CD14-positive monocyte (primary cell): ENCODE measurements at regions not wholly inside any gene's neighbourhood (a gene's known extent, or its start where the extent isn't known, plus 50 kb on each side); places are given as distances from the start of the nearest gene placed in this dataset.

Experiments
- DNase-seq, 3 donors: peaks; one replicate each; pipeline ENCODE4 v3.0.0-alpha.2; 2011 to 2022
- H2AFZ ChIP-seq: 2 replicates; pipeline ENCODE4 v1.6.0; 2012; ENCODE audit warnings: mild to moderate bottlenecking, low read depth, low read length, inconsistent platforms; ENCODE audit not compliant: insufficient read depth, poor library complexity, severe bottlenecking
- H3K27ac ChIP-seq, 2 donors: 1 replicate in 1 of 2; 2 replicates in 1 of 2; pipeline ENCODE4 v1.5.1; 2012 to 2013; ENCODE audit warnings: low read length in 2 of 2, control low read depth in 1 of 2, inconsistent platforms in 1 of 2, low read depth in 1 of 2, mild to moderate bottlenecking in 1 of 2
- H3K27me3 ChIP-seq, 2 donors: one replicate each; pipeline versions ENCODE4 v1.6.0 to v1.6.1; 2011 to 2013; ENCODE audit warnings: low read length in 2 of 2; ENCODE audit not compliant: control insufficient read depth in 2 of 2, insufficient read depth in 2 of 2
- H3K36me3 ChIP-seq, 2 donors: replicated peaks in 1 of 2; 1 replicate in 1 of 2; 2 replicates in 1 of 2; pipeline versions ENCODE4 v1.5.1 to v1.6.1; 2012 to 2013; ENCODE audit warnings: low read length in 2 of 2, control low read depth in 1 of 2, inconsistent platforms in 1 of 2, mild to moderate bottlenecking in 1 of 2; ENCODE audit not compliant: insufficient read depth in 2 of 2, control insufficient read depth in 1 of 2
- H3K4me1 ChIP-seq, 2 donors: 1 replicate in 1 of 2; 2 replicates in 1 of 2; pipeline versions ENCODE4 v1.5.1 to v1.6.1; 2012 to 2013; ENCODE audit warnings: low read length in 2 of 2, control low read depth in 1 of 2, inconsistent platforms in 1 of 2, mild to moderate bottlenecking in 1 of 2, moderate library complexity in 1 of 2; ENCODE audit not compliant: insufficient read depth in 2 of 2, control insufficient read depth in 1 of 2
- H3K4me2 ChIP-seq: replicated peaks from 2 replicates; pipeline ENCODE3; 2012; ENCODE audit warnings: low read length, moderate library complexity, mild to moderate bottlenecking; ENCODE audit not compliant: poor library complexity, severe bottlenecking; ENCODE audit errors: extremely low read depth
- H3K4me3 ChIP-seq, 3 experiments: fragments of 200-600 bp in 1 of 3; sonication (generic) in 1 of 3; replicated peaks in 1 of 3; 1 replicate in 2 of 3; 2 replicates in 1 of 3; pipeline ENCODE4 v1.5.1; 2011 to 2013; ENCODE audit warnings: low read length in 3 of 3, mild to moderate bottlenecking in 3 of 3, control low read depth in 2 of 3, low read depth in 2 of 3, inconsistent platforms in 1 of 3, moderate library complexity in 1 of 3
- H3K79me2 ChIP-seq: 2 replicates; pipeline ENCODE4 v1.6.0; 2012; ENCODE audit warnings: mild to moderate bottlenecking, control low read depth, inconsistent platforms, low read length, moderate library complexity; ENCODE audit not compliant: insufficient read depth
- H3K9ac ChIP-seq: 2 replicates; pipeline ENCODE4 v1.6.0; 2017; ENCODE audit warnings: low read length, mild to moderate bottlenecking; ENCODE audit not compliant: insufficient read depth, poor library complexity, severe bottlenecking
- H3K9me3 ChIP-seq, 2 donors: replicated peaks in 1 of 2; 1 replicate in 1 of 2; 2 replicates in 1 of 2; pipeline versions ENCODE4 v1.5.1 to v1.6.1; 2012 to 2013; ENCODE audit warnings: low read length in 2 of 2, control low read depth in 1 of 2; ENCODE audit not compliant: control insufficient read depth in 1 of 2, insufficient read depth in 1 of 2
- H4K20me1 ChIP-seq: 2 replicates; pipeline ENCODE4 v1.6.0; 2012; ENCODE audit warnings: mild to moderate bottlenecking, low read length, control low read depth, moderate library complexity; ENCODE audit not compliant: insufficient read depth
- H3K27ac Mint-ChIP-seq, 7 donors: one replicate each; pipeline ENCODE4 v1.8.0; 2020; ENCODE audit warnings: mild to moderate bottlenecking in 7 of 7, mixed read lengths in 7 of 7, moderate library complexity in 6 of 7, inconsistent platforms in 2 of 7
- H3K27me3 Mint-ChIP-seq, 3 donors: one replicate each; pipeline ENCODE4 v1.8.0; 2021 to 2022; ENCODE audit warnings: low read depth in 3 of 3, mild to moderate bottlenecking in 3 of 3, mixed read lengths in 3 of 3, moderate library complexity in 3 of 3, inconsistent platforms in 1 of 3
- H3K36me3 Mint-ChIP-seq, 2 donors: one replicate each; pipeline ENCODE4 v1.8.0; 2020; ENCODE audit warnings: mixed read lengths in 2 of 2, inconsistent platforms in 1 of 2, mild to moderate bottlenecking in 1 of 2
- H3K4me1 Mint-ChIP-seq: one replicate; pipeline ENCODE4 v1.8.0; 2020; ENCODE audit warnings: mild to moderate bottlenecking, mixed read lengths
- H3K4me3 Mint-ChIP-seq, 2 donors: one replicate each; pipeline ENCODE4 v1.8.0; 2020; ENCODE audit warnings: mild to moderate bottlenecking in 2 of 2, mixed read lengths in 2 of 2, moderate library complexity in 1 of 2
- H3K9me3 Mint-ChIP-seq, 7 donors: one replicate each; pipeline ENCODE4 v1.8.0; 2020 to 2022; ENCODE audit warnings: mixed read lengths in 7 of 7, mild to moderate bottlenecking in 6 of 7, moderate library complexity in 6 of 7, inconsistent platforms in 2 of 7
- CTCF ChIP-seq: fragments of 200-600 bp; IDR thresholded peaks from one replicate; pipeline ENCODE4 v1.8.0; 2022; ENCODE audit warnings: antibody characterized with exemption, mild to moderate bottlenecking
- WGBS: methylation state at CpG from one replicate; pipeline ENCODE4 v1.1.5; 2013; ENCODE audit warnings: missing lambda C conversion rate; ENCODE audit not compliant: insufficient coverage; 5-methylcytosine and 5-hydroxymethylcytosine counted together
- intact Hi-C, 2 donors: fragments of 100-400 bp; cut with micrococcal nuclease; formaldehyde crosslinking; loops; one replicate each; pipeline versions ENCODE4 v1.15.0 to v1.15.1; 2023

GRCh38 chr4:125529071-125529470 lies 214.3 kb downstream of the FAT4 start:
- Mint-ChIP-seq H3K36me3 (no peaks in the 10 kb centered on the region), H3K4me3 (no peak overlapping the region), H3K27ac (no peak overlapping the region), H3K27me3 (peaks cover 0 to 1% (median 0%) of the 10 kb centered on the region in 3 donors), H3K4me1 (no peaks in the 10 kb centered on the region), H3K9me3 (peaks cover 0 to 3% (median 2%) of the 10 kb centered on the region in 7 donors)
- Histone ChIP-seq H3K27me3 (no peaks in the 10 kb centered on the region), H3K4me3 (no peak overlapping the region), H2AFZ (no peak overlapping the region), H3K9ac (no peak overlapping the region), H3K36me3 (no peaks in the 10 kb centered on the region), H3K4me2 (no peak overlapping the region), H3K27ac (no peak overlapping the region), H3K4me1 (no peaks in the 10 kb centered on the region), H4K20me1 (no peaks in the 10 kb centered on the region), H3K9me3 (no peaks in the 10 kb centered on the region), H3K79me2 (no peaks in the 10 kb centered on the region)
- WGBS: 100% methylated on average over 1 of the region's 2 CpGs
- intact Hi-C loops: no loop called here
- DNase-seq: no peak
- no peak for TF ChIP-seq CTCF

GRCh38 chr4:125538670-125539069 lies 223.9 kb downstream of the FAT4 start:
- H3K27ac ChIP-seq: no peak overlapping the region
- peaks cover 2 to 4% of the 10 kb centered on the region in 2 donors for H3K9me3 ChIP-seq
- H4K20me1 ChIP-seq: no peaks in the 10 kb centered on the region
- no CpG with 5 or more reads among the region's 1 CpG for WGBS
- Mint-ChIP-seq H3K27ac (no peak overlapping the region), H3K9me3 (peaks cover 3 to 9% (median 6%) of the 10 kb centered on the region in 7 donors), H3K4me3 (no peak overlapping the region), H3K36me3 (no peaks in the 10 kb centered on the region), H3K27me3 (peaks cover 0 to 2% (median 0%) of the 10 kb centered on the region in 3 donors), H3K4me1 (no peaks in the 10 kb centered on the region)
- intact Hi-C loops: no loop called here
- H3K9ac ChIP-seq: no peak overlapping the region
- no peaks in the 10 kb centered on the region for H3K36me3 ChIP-seq
- no peak for TF ChIP-seq CTCF
- H3K4me1 ChIP-seq: no peaks in the 10 kb centered on the region
- H3K79me2 ChIP-seq: no peaks in the 10 kb centered on the region
- DNase-seq: no peak
- no peak overlapping the region for H3K4me2 ChIP-seq
- H3K27me3 ChIP-seq: no peaks in the 10 kb centered on the region
- H3K4me3 ChIP-seq: no peak overlapping the region
- no peak overlapping the region for H2AFZ ChIP-seq
